ENCODE measurements at regions not wholly inside any gene's neighbourhood (a gene's known extent, or its start where the extent isn't known, plus 50 kb on each side); places are given as distances from the start of the nearest gene placed in this dataset.

DNA sequence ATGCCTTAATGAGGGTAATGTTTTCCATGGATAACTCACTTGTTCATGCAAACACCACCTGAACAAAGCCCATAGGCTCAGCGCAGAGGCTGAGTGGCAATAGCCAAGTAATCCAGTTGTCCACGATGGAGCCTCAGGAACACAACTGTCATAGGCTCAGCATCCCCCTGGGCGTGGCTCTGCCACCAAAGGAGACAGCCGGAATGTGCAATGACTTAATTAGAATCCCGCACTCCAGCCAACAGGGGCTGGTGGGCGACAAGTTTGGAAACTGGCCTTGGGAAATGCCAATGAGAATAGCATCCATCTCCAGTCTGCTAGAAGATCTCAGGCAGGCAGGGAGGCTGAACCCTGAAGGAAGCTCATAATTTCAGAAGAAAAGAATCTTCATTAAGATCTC, 411.7 kb upstream of the NRP1 start:
- TF ChIP-seq CTCF (IDR thresholded peaks at IDR 0.05) (no peak), POLR2A (IDR thresholded peaks at IDR 0.05) (no peak)

Measured in uterus (tissue), 2 donors.